ENCODE measurements at regions not wholly inside any gene's neighbourhood (a gene's known extent, or its start where the extent isn't known, plus 50 kb on each side); places are given as distances from the start of the nearest gene placed in this dataset.

GRCh38 chr13:74040200-74040599, 94.0 kb downstream of the KLF12 start:
- peak; percentile 39 to 46 for DNase-seq

GRCh38 chr13:74039667-74040066, 94.5 kb downstream of the KLF12 start:
- DNase-seq = no peak

- DNase-seq = no peak
These were observed 95.0 kb downstream of the KLF12 start for GRCh38 chr13:74039154-74039553.

DNA sequence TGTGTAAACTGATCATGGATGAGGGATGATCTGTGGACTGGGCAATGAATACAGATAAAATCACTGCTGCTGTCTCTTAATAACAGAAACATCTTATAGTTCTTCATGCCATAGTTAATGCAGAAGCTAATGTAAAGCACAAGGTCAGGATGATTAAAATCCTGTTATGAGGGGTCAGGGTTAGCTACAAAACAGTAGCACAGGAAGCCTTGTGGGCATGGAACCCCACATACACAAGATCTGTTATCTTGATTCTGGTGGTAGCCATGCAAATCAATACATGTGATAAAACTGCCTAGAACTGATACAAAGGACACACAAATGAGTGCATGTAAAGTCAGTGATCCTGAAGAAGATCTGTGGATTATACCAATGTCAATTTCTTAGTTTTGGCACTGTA, 96.4 kb downstream of the KLF12 start:
- DNase-seq = no peak

- DNase-seq = no peak
These were observed 97.8 kb downstream of the KLF12 start for GRCh38 chr13:74036373-74036772.

DNA sequence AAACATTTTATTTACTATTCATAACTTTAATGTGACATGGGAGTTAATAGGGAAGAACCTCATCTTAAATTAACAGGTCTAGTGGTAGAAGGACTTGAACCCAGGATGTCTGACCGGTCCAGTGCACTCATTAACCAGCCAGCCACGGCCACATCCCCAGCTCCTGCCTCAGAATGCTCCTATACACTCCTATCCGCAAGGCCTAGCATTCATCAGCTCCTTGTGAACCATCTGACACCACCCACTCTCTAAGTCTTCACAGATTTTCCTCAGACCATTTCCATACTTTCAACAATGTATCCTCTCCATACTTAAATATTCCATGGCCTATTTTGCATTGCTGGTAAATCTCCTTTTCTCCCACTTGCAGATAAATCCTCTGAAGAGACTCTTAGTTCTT, 98.3 kb downstream of the KLF12 start:
- DNase-seq = no peak

GRCh38 chr13:74032325-74032724, 101.9 kb downstream of the KLF12 start:
- no peak for DNase-seq

DNA sequence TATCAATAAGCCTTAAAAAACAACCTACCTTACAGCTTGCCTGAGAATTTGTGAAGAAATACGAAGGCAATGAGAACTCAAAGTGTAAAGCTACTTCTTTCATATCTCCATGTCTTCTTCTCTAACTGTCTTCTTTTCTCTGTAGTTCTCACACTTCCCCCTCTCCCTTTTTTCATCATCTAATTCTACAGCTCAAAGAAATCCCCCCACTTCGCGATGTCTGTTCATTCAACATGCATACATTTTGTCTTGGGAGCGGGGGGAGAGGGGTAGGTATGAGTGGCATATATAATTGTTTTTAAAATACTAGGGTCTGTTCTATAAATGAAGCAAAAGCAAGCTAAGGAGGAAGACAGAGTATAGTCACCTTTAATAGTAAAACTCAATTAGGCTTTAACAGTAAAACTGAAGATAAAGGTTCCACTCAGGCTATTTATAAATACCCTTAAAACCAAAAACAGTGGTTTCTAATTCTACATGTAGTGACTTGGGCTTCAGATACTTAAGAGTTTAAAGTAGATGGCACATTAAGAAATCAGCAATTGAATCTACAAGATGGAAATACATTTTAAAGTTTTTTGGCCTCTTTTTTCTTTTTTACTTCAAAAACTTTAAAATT, 106.9 kb downstream of the KLF12 start:
- DNase-seq = no peak

- DNase-seq = peak; percentile 24 to 32
These were observed 107.5 kb downstream of the KLF12 start for GRCh38 chr13:74026753-74027152.

- DNase-seq = no peak
These were observed 108.8 kb downstream of the KLF12 start for GRCh38 chr13:74025369-74025768.

GRCh38 chr13:74024856-74025255, 109.3 kb downstream of the KLF12 start:
- DNase-seq = no peak

DNA sequence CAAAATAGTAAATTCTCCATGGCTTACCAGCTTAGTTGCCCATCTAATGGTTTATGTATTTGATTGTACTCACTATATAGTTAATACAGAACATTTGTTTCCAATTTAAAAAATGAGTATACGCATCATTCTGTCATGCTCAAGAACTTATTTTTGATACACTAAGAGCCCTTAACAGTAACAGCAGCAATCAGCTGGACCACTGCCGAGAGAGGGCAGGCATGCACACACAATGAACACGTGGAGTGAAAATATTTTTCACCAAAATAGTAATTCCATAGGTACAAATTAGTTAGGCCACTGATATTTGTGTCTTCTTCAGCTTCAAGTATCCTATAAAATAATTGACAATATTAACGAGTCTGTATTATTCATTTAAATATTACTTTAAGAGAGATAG, 109.9 kb downstream of the KLF12 start:
- no peak for DNase-seq

GRCh38 chr13:74023484-74023883, 110.7 kb downstream of the KLF12 start:
- no peak for DNase-seq

DNA sequence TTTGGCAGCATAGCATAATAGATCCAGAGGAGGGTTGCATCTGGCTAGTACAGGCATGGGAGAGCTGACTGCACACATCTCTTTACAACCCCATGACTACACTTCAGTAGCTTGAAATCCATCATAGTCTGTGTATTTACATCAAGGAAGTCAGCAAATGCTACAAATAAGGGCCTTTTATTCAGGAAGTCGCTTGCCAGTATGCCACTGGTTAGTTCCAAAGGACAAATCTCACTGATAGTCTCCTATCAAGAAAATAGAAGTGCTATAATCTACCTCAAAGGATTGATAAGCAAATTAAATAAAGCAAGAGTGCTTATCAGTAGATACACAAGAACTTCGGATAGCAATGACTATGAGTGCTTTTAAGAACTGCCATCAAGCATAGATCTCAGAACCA, 112.7 kb downstream of the KLF12 start:
- no peak for DNase-seq

GRCh38 chr13:74018062-74018431, 116.2 kb downstream of the KLF12 start:
- DNase-seq = no peak

- no peak for DNase-seq
These were observed 116.7 kb downstream of the KLF12 start for GRCh38 chr13:74017301-74018061.

- DNase-seq = peak; percentile 17 to 36
These were observed 119.1 kb downstream of the KLF12 start for GRCh38 chr13:74015137-74015536.

- DNase-seq = no peak
These were observed 125.0 kb downstream of the KLF12 start for GRCh38 chr13:74009100-74009668.

DNA sequence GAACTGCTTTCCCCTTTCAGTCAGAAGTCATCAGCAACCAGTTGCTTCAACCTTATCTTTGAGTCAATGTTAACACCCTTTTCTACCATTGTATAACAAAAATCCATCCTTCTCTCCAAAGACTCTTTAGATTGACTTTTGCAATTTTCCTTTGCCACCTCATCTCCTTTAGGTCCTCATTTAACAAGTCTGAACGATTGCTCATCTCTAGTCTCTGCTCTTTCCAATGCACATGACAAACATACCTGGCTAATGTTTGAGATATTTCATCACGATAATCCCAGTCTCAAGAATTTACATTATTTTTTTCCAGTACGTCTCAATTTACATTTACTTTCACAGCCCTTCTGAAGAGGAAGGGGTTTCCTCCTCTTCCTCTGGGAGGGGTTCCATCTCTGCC, 127.5 kb downstream of the KLF12 start:
- no peak for DNase-seq

GRCh38 chr13:74005320-74006157, 128.7 kb downstream of the KLF12 start:
- DNase-seq = no peak

DNA sequence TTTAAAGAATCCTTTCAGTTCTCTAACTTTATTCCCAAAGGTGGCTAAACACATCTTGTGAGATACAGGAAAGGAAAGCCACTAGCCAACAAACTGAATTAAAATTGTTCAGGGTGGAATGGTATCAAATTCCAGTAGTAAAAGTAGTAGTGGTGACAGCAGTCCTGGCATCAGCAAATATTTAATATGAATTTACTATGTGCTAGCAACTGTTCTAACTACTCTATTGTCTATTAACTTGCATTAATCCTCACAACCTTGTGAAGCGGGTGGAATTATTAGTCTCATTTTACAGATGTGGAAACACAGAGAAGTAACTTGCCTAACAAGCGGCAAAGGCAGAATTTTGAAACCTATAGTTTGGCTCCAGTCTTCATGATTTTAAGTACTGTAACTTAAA, 130.1 kb downstream of the KLF12 start:
- DNase-seq = no peak

GRCh38 chr13:74003374-74003773, 130.8 kb downstream of the KLF12 start:
- no peak for DNase-seq

DNA sequence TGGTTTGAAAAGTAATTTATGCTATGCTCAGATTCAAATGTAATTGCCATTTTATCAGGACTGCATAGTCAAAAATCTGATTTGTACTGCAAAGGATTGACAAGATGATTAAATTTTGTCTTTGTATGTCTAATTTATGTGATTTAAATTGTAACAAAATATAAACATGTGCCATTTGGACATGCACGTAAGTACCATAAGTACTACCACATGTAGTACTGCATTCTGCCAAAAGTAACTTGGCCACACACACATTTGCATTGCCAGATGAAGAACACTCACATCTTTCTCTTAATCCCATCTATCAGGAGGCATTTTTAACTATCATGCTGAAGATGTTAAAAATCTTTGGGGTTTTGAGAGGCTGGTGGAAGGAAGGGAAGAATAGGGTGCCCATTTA, 133.3 kb downstream of the KLF12 start:
- no peak for DNase-seq

DNA sequence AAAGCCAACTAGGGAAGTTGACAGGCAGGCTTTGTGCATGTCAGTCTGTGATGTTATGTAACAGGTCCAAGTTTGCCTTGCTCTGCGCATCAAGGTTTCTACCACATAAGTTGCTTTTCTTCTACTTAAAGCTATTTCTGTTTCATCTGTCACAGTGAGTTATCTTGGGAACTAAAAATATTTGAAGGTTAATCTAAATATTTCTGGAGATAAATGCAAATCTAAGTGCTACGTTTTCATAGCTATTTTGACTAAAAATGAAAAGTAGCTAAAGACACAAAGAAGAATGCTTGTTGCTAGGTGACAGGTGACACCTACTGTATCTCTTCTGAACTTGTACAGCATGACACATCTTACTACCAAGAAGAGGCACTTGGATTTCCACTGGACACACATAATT, 135.6 kb downstream of the KLF12 start:
- DNase-seq = no peak

All from Kasumi-1 (cell line).